ENCODE measurements at regions not wholly inside any gene's neighbourhood (a gene's known extent, or its start where the extent isn't known, plus 50 kb on each side); places are given as distances from the start of the nearest gene placed in this dataset.

DNA sequence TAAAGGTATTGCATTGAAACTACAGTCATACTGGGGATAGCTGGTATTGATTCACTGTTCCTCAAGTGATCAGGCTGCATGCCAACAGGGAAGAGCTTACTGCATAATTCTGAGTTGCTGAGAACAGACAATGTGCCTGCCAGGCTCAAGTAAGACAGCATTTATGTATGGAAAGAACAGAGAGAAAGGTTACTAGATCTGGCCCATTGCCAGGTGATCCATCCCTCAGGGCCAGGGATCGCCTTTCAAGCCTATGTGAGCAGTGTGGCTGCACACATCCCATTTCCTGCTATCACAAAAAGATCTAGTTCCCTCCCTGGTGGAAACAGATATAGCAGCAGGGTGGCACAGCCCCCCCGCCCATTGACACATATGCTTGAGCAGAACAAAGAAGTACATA, 254.0 kb downstream of the TMA16 start:
- no peak for DNase-seq (ENCODE audit: extremely low read depth, low read depth, low spot score)

DNA sequence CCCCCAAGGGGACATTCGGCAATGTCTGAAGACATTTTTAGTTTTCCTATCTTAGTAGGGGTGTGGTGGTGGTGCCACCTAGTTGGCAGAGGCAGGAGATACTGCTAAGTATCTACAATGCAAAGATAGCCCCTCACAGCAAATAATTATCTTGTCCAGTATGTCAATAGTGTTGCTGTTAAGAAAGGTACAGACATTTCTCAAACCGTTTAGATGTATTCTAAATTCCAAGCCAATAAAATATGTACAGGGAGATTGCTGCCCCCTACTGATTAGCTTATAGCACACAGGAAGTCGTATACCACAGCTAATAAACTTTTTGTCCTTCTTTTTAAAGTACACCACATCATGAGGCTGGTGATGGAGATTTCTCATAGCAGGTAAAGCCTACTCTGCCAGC, 260.5 kb downstream of the TMA16 start:
- DNase-seq (ENCODE audit: extremely low read depth, low read depth, low spot score): no peak

DNA sequence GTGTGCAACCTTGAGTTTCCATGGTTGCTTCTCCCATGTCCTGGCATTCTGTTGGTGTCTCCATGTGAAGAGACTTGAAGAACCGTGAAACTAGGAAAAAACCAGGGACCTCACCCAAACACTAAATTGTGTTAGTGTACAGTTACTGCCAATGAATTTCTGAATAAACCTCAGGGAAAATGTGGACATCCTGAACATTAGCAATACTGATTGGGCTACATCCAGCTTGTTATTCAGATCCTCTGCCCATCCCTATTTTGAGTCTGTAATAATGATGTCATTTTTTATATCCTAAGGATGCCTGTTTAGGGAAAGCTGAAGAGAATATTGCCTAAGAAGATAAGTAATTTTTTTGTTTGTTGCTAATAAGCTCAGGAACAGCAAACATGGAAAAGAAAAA, 262.7 kb downstream of the TMA16 start:
- no peak for DNase-seq (ENCODE audit: extremely low read depth, low read depth, low spot score)

DNA sequence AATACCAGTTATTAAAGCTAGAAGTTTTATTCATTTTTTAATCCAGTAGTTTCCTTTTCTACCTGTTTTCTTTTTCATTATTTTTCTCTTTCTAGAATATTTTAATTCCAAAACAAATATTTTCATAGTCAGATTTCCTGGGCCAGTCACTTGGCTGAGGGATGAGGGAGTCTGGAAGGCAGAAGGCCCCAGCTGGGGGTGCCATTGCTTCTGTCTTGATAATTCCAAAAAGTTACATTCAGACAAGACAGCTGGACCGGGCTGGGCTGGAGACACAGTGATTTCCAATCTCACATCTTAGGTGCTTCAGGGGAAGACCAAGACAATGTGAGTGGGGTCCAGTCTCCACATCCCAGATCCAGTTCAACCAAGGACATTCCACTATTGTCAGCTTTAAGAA, 263.5 kb downstream of the TMA16 start:
- DNase-seq (ENCODE audit: extremely low read depth, low read depth, low spot score): no peak

DNA sequence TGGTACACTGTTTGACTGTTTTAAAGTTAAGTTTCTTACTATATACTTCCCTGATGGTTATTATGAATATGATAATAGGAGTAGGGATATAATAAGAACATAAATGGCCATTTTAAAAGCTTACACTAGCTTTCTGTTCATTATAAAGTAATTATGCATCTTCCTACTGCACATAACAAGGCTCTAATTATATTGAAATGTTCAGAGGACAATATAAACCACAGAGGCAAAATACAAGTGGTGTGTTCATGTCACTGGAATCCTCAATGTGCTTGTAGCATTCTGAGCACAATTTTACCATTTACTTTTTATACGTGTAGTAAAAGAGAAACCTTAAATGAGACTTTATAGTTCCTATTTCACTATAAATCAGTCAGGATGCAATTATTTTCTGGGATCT, 268.3 kb downstream of the TMA16 start:
- DNase-seq (ENCODE audit: extremely low read depth, low read depth, low spot score): no peak

DNA sequence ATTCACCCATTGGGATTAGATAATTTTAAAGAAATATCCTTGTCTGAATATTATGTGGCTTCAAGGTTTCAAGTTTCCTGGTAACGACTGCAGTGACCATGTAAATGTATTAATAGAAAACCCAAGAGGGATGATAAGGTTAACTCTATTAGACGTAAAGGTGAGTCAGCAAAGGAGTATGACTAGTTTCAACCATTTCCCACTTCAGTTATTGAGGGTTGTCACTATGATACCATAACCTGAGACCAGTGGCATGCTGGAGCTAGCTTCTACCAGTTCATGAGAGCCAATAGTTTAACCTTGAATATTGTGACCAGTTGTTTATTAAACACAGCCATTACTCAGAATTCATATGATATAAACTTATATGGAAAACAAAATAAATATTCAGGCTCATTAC, 270.1 kb downstream of the TMA16 start:
- no peak for DNase-seq (ENCODE audit: extremely low read depth, low read depth, low spot score)

DNA sequence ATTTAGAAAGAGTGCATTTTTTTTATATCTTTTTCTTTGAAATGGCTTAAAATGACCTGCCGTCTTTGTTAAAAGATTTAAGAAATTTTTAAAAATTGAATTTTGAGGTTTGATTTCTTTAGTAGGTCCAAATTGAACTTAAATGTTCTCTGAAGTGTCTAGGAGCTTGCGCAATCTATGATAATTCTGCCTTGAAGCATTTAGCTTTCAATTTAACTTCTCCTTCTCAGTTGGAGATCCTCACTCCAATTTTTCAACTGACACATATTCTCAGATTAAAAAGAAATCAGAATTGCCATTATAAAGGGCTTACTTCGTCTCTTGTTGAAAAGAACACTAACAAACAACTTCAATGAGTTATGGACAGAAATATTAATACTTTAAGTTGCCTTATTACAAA, 273.5 kb downstream of the TMA16 start:
- DNase-seq (ENCODE audit: extremely low read depth, low read depth, low spot score): no peak

DNA sequence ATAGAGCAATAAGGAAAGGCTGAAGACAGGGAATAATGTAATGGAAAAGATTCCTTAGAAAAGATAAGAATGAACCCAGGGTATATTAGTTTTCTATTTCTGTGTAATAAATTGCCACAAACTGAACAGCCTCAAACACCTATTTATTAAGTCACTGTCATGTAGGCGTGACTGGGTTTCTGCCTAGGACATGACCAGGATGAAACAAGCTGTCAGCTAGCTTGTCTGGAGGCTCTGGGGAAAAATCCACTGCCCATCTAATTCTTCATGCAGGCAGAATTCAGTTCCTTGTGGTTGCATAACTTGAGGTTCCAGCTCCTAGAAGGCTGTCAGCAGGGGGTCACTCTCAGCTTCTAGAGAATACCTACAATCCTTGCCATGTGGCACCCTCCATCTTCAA, 277.7 kb downstream of the TMA16 start:
- no peak for DNase-seq (ENCODE audit: extremely low read depth, low read depth, low spot score)

DNA sequence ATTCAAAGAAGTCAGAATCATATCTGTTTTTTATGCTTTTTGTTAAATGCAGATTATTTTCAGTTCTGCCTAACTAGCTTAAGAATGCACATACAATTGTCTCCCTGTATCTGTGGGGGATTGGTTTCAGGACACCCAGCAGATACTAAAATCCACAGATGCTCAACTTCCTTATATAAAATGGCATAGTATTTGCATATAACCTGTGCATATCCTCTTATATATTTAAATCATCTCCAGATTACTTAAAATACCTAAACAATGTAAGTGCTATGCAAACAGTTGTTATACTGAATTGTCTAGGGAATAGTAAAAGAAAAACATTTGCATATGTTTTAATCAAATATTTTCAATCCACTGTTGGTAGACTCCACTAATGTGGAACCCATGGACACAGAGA, 279.4 kb downstream of the TMA16 start:
- DNase-seq (ENCODE audit: extremely low read depth, low read depth, low spot score): no peak

DNA sequence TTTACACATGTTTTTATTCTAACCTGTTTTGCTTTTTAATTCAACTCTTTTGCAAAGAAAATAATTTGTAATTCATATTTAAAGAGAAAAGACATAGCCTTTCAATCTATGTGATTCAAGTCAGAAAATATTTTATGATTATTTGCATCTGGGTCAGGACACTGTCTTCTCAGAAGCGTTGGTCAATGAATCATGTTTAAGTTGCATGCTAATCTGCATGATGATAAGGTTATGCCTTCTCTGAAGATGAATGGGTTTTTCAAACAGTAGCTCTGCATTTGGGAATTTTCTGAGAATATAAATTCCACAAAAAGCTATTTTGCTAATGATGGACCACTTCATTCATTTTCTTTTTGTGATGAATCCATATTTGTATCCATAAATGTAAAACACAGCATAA, 282.5 kb downstream of the TMA16 start:
- no peak for DNase-seq (ENCODE audit: extremely low read depth, low read depth, low spot score)

DNA sequence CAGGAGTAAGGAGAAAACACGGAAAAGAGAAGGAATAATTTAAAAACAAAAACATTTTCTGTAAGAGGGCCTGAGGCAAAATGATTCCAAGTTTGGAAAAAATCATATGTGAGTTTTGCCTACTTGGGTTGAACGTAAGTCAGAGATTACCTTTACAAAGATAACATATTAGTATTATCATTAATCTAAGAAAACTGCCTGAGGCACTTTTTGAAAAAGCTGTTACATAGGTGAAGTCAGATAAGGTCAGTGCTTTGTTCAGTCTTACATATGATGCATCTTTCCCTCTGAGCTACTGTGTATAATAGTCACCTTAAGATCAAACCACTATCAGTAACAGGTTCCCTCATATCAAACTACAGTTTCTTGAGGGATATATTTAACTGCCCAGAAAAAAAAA, 287.2 kb downstream of the TMA16 start:
- no peak for DNase-seq (ENCODE audit: extremely low read depth, low read depth, low spot score)

DNA sequence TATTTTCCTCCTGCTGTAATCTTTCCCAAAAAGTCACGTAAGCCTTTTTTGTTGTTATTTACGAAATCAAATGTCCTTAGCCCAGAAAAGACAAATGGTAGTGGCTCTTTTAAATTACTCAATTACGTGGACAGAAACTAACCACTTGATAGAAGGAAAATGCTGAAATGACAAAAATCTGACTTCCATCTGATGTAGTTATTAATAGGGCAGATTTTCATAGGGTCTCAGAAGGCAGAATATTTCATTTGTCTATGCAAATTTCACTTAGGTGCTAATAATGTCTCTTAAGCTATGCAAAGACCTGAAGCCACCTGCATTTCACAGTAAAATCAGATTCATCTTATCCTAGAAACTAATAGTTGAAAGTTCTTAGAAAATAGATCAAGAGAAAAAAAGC, 295.7 kb downstream of the TMA16 start:
- no peak for DNase-seq (ENCODE audit: extremely low read depth, low read depth, low spot score)

DNA sequence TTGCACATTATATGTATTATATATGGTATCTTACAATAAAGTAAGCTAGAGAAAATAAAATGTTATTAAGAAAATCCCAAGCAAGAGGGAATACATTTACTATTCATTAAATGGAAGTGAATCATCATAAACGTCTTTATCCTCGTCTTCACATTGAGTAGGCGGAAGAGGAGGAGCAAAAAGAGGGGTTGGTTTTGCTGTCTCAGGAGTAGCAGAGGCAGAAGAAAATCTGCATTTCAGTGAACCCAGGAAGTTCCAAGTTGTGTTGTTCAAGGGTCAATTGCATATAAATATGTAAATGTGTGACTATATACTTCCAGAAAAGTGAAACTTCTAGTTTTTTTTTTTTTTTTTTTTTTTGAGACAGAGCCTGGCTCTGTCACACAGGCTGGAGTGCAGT, 301.4 kb downstream of the TMA16 start:
- DNase-seq (ENCODE audit: extremely low read depth, low read depth, low spot score): no peak

DNA sequence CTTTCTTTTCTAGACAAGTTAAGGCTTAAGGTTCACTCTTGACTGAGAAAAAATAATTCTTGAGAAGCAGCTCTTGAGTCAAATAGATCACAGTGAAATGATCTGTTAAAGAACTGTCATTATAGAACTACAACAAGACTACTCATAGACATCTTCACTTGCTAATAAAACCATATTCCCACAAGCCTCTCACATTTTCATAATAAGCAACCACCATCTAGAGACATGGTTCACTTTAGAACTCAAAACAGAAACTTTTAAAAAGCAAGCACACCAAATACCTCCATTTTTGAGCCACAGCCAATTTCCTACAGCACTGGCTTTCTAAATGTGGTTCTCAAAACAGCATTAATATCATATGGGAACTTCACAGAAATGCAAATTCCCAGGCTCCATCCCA, 309.5 kb downstream of the TMA16 start:
- no peak for DNase-seq (ENCODE audit: extremely low read depth, low read depth, low spot score)

DNA sequence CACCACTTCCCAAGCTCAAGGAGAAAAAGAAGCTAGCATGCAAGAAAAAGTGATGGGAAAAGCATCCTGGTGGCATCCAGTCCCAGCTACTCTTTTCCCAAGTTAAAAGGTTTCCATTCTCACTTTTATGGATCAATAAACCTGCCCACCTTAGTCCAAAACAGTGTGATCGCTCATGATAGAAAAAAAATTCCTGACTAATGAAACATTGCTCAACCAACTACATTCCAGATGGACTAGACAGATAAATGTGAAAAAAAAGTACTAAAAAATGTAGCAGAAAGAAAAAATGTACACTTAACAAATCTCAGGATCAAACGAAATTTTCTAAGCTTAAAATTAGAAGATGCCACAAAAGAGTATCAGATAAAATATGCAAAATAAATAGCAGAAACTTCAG, 312.2 kb downstream of the TMA16 start:
- no peak for DNase-seq (ENCODE audit: extremely low read depth, low read depth, low spot score)

DNA sequence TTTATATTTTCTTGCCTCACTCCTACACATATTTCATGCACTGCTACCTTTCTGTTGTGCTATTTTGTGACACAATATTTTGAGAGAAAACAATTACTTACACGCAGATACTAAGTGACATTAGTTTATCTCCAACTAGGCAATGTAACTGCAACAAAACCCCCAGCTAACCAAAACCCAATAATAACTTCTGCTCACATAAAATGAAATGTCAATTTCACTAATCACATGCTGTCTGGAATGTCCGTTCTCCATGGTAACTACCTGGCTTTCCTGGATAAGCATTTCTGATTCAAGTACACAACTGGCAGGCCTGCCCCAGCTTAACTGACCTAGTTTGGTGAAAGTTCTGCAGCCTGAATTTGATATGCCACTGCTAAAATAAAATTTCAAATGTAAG, 313.5 kb downstream of the TMA16 start:
- DNase-seq (ENCODE audit: extremely low read depth, low read depth, low spot score): no peak

DNA sequence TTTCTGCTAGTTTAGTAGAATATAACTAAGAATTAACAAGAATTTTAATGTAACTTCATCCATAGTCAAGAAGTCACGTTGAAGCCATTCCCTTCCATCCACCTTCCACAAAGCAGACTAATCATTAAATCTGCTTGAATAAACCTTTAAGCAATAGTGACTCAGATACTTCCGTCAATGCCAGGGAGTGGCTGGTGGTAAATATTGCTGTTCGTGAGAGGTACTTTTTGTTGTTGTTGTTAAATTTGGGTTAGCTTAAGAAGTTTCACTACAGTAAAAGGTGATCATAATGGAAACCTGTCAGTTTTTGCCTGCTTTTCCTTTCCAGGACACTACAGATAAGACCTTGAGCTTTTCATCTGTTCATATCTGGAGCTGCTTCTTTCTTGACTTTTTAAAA, 316.3 kb downstream of the TMA16 start:
- no peak for DNase-seq (ENCODE audit: extremely low read depth, low read depth, low spot score)

DNA sequence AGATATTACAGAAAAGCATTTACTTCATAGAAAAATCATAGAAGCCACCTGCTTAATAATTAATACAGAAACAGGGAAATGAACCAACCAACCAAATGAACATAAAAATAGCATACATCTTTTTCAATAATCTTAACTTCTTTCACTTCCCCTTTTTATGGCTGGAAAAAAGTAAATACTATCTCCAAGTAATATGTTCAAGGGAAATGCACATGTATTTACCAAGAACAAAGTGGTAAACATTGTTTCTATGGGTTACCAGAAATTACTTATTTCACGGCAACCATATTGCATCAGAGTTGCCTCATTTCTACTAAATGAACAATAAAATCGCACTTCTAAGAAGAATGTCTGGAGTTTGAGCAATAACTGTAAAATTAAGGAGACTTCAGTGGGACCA, 321.3 kb downstream of the TMA16 start:
- no peak for DNase-seq (ENCODE audit: extremely low read depth, low read depth, low spot score)

DNA sequence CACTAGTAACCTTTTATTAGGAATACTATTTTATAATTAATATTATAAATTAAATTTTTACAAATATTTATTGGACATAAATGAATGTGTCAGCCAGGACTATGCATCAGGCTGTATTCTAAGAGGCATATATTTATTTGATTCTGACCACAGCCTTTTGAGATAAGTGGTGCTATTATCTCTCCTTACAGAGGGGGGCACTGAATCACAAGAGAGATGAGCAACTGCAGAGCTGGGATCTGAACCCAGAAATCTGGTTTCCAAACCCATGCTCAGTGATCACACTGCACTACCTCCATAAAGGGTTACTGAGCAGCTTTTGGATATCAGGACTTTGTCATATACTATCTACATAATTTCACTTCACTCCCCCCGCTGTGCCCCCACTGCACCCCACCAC, 322.0 kb downstream of the TMA16 start:
- no peak for DNase-seq (ENCODE audit: extremely low read depth, low read depth, low spot score)

DNA sequence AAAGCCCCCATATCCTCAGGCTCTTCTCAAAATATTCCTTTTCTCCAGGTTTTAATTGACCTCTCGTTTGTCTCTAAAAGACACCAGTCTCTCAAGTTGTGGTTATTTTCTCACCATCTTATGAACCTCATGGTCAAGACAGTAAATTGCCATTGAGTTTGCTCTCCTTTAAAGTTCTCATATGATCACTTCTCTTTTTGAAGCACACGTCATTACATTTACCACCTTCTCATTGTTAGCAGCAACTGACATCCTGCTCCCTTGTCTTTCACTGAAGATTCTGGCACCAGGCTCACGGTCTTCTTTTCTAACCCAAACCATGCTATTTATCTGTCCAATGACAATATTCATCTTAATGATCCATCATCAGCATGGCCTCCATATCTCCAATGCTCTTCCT, 324.2 kb downstream of the TMA16 start:
- DNase-seq (ENCODE audit: extremely low read depth, low read depth, low spot score): no peak

DNA sequence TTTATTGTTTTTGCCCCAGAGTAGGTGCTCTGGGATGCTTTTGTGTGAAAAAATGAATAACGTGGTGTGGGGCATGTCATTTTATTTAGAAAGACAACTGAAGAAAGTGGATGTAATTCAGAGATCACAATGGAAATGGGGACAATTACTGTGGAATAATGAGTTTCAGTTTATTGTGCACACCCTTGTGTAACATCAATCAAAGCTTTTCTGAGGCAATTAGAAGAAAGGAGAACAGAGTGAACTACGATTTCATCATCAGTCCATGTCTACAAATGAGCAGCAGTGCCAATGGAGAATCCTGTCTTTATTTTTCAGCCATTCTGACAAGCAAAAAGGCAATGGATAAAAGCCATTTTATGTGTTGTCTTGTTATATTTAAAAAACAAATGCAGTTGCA, 339.2 kb downstream of the TMA16 start:
- no peak for DNase-seq (ENCODE audit: extremely low read depth, low read depth, low spot score)

DNA sequence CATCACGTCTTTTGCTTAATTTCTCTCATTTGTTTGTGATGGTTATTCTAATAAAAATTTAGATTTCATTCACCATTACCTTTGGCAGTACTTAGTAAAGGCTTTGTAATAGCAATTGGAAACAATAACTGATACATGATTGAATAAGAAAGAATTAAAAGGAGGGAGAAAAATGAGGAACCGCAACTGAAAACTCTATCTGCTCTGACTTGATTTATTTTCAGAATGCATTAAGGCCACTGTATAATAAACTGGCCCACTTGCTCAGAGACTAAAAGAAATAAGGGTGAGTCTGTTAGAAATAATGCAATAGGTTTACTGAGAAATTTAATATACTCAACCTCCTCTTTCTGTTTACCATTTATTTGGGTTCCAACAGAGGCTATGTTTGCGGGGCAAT, 351.5 kb downstream of the TMA16 start:
- no peak for DNase-seq (ENCODE audit: extremely low read depth, low read depth, low spot score)

DNA sequence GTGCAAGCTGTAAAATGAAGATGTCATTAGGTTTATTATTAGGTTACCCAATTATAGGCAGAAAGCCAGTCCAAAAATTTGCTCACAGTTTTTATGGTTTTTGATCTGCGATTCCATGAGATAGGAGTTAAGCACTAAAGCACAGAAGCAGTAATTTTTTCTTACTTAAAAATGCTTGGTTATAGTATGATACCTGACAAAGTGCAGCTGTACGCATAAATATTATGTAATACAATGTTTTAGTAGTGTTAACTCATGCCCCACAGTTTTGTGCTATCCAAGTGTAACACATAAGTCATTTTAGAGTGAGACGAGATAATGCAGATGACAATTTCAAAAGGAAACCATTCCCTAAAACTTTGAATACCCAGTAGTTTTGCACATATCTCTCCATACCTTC, 357.8 kb downstream of the TMA16 start:
- no peak for DNase-seq (ENCODE audit: extremely low read depth, low read depth, low spot score)

DNA sequence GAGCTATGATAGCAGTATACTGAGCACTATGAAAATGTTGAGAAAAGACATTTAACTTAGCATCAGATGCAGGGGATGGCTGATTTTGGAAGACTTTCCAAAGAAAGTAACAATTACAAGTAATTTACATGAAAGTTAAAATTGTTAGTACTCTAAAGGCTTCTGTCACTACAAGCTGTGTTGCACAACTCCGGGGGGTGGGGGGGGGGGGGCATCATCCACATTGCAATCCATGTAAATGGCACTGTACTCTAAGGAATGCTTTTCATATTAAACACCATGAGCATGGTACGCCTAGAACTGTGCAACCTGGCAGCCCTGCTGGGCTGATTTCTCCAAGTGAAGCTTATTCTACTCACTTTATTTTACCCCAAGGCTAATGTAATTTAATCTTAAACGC, 363.4 kb downstream of the TMA16 start:
- no peak for DNase-seq (ENCODE audit: extremely low read depth, low read depth, low spot score)

All from glomerular endothelial cell (primary cell).